ENCODE measurements at regions not wholly inside any gene's neighbourhood (a gene's known extent, or its start where the extent isn't known, plus 50 kb on each side); places are given as distances from the start of the nearest gene placed in this dataset.

DNA sequence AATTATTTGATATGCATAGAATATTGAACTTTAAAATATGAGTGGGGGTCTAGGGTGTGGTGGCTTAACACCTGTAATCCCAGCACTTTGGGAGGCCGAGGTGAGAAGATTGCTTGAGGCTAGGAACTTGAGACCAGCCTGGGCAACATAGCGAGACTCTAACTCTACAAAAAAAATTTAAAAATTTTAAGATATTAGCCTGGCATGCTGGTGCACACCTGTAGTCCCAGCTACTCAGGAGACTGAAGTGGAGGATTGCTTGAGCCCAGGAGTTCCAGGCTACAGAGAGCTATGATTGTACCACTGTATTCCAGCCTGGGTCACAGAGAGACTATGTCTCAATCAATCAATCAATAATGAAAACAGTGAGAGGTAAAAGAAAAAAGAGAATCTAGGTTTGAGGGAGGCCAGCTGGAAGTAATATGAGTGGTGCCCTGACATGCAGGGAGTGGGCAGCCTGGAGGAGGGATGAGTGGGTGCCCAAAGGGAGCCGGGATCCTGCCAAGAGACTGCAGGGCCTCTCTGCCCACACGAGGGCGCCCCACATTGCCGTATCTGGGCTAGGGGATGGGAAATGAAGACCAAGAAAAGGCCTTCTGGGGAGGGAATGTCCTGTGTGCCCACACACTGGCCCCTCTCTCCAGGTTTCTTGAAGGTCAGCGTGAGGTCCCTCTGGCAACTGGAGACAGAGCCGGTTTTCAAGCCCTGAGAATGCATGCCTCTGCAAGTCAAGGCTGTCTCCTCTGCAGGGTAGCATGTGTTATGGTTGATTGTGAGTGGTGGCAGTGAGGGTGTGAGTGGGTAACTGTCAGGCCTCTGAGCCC, 93.9 kb upstream of the PPM1J start:
- ATAC-seq = peak; percentile 97
- no peak for TF ChIP-seq BACH2 (CRISPR knock-in tag; IDR thresholded peaks at IDR 0.05; ENCODE audit: borderline replicate concordance)
- no peak for TF ChIP-seq PATZ1 (CRISPR knock-in tag; IDR thresholded peaks at IDR 0.05; ENCODE audit: borderline replicate concordance)
- TF ChIP-seq OSR1 (CRISPR knock-in tag; IDR thresholded peaks at IDR 0.05) = no peak
- TF ChIP-seq ZNF565 (CRISPR knock-in tag; conservative IDR thresholded peaks at IDR 0.05; ENCODE audit: low read depth) = no peak
- TF ChIP-seq ZC3H10 (CRISPR knock-in tag; IDR thresholded peaks at IDR 0.05) = no peak

DNA sequence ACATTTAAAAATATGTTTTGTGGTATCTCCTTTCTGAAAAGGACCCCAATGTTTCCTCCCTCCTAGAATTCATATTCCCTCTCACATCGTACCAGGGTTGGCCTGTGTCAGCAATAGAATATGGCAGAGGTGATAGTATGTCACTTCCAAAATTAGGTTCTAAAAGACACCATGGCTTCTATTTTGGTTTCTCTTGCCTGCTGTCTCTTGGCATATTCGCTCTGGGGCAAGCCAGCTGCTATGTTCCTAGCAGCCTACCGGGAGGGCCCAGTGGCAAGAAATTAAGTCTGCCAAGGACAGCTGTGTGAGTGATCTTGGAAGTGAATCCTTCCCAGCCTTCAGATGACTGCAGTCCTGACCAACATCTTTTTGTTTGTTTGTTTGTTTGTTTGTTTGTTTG, 92.9 kb upstream of the PPM1J start:
- TF ChIP-seq RARB (CRISPR knock-in tag; IDR thresholded peaks at IDR 0.05) (no peak), CSRNP3 (CRISPR knock-in tag; IDR thresholded peaks at IDR 0.05) (no peak), ARNTL (CRISPR knock-in tag; IDR thresholded peaks at IDR 0.05; ENCODE audit: borderline replicate concordance, low read depth) (no peak), ZFP30 (CRISPR knock-in tag; IDR thresholded peaks at IDR 0.05) (no peak), CSDC2 (CRISPR knock-in tag; IDR thresholded peaks at IDR 0.05) (no peak), TOX (CRISPR knock-in tag; IDR thresholded peaks at IDR 0.05; ENCODE audit: borderline replicate concordance) (no peak)
- TF ChIP-seq, protein P1, sequence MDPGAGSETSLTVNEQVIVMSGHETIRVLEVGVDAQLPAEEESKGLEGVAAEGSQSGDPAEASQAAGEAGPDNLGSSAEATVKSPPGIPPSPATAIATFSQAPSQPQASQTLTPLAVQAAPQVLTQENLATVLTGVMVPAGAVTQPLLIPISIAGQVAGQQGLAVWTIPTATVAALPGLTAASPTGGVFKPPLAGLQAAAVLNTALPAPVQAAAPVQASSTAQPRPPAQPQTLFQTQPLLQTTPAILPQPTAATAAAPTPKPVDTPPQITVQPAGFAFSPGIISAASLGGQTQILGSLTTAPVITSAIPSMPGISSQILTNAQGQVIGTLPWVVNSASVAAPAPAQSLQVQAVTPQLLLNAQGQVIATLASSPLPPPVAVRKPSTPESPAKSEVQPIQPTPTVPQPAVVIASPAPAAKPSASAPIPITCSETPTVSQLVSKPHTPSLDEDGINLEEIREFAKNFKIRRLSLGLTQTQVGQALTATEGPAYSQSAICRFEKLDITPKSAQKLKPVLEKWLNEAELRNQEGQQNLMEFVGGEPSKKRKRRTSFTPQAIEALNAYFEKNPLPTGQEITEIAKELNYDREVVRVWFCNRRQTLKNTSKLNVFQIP (CRISPR knock-in tag; IDR thresholded peaks at IDR 0.05; ENCODE audit: borderline replicate concordance, low read depth) = no peak
- TF ChIP-seq, protein P2, sequence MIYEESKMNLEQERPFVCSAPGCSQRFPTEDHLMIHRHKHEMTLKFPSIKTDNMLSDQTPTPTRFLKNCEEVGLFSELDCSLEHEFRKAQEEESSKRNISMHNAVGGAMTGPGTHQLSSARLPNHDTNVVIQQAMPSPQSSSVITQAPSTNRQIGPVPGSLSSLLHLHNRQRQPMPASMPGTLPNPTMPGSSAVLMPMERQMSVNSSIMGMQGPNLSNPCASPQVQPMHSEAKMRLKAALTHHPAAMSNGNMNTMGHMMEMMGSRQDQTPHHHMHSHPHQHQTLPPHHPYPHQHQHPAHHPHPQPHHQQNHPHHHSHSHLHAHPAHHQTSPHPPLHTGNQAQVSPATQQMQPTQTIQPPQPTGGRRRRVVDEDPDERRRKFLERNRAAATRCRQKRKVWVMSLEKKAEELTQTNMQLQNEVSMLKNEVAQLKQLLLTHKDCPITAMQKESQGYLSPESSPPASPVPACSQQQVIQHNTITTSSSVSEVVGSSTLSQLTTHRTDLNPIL (CRISPR knock-in tag; IDR thresholded peaks at IDR 0.05; ENCODE audit: low read depth) = no peak
- ATAC-seq = no peak

DNA sequence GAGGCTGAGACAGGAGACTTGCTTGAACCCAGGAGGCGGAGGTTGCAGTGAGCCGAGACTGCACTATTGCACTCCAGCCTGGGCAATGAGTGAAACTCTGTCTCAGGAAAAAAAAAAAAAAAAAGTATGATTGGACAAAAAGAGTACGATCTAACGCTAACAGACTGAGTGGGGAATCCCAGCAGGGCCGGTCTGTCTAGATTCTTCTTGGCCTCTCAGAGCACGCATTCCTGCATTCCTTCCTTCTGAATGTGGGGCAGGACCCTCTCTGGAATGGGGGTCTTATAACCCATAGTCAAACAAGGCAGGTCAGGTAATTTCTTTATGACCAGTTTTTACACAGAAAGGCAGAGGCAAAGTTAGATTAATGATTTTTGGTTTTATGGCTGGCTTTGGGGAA, 92.0 kb upstream of the PPM1J start:
- ATAC-seq = no peak
- TF ChIP-seq ZNF565 (CRISPR knock-in tag; conservative IDR thresholded peaks at IDR 0.05; ENCODE audit: low read depth) = no peak
- no peak for TF ChIP-seq TCF4 (CRISPR knock-in tag; IDR thresholded peaks at IDR 0.05; ENCODE audit: borderline replicate concordance)
- no peak for TF ChIP-seq CSDC2 (CRISPR knock-in tag; IDR thresholded peaks at IDR 0.05)

DNA sequence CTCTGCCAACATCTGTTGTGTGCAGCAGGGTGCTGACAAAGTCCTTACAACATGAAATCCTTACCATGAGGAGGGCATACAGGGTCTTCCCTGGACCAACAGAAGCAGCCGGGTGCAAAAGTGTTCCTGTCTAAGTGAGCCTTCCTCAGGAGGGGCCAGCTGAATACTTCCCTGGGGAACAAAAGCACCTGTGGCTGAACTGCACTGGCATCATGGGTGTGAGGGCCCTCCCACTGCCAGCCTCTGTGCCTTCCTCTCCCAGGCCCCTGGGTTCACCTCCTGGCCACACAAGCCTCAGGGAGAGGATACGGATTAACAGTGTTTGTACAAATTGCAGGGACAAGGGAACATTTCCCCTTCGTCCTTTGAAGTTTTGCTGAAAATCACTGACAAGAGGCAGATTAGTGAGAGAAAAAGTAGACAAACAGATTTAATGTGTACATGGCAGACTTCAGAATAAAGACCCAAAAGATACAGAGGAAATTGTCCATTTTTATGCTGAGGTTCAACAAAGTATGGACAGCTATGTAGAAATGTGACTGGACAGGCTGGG, 91.0 kb upstream of the PPM1J start:
- ATAC-seq = no peak
- TF ChIP-seq ZC3H10 (CRISPR knock-in tag; IDR thresholded peaks at IDR 0.05) = no peak
- TF ChIP-seq ESRRG (CRISPR knock-in tag; IDR thresholded peaks at IDR 0.05) = no peak
- no peak for TF ChIP-seq ZFP3 (CRISPR knock-in tag; IDR thresholded peaks at IDR 0.05)
- TF ChIP-seq ISL1 (CRISPR knock-in tag; IDR thresholded peaks at IDR 0.05) = no peak
- TF ChIP-seq ZNF8 (CRISPR knock-in tag; IDR thresholded peaks at IDR 0.05) = no peak
- no peak for TF ChIP-seq TSHZ2 (CRISPR knock-in tag; IDR thresholded peaks at IDR 0.05)
- TF ChIP-seq TOX (CRISPR knock-in tag; IDR thresholded peaks at IDR 0.05; ENCODE audit: borderline replicate concordance) = no peak
- TF ChIP-seq SNAI2 (CRISPR knock-in tag; IDR thresholded peaks at IDR 0.05) = no peak
- no peak for TF ChIP-seq TCF4 (CRISPR knock-in tag; IDR thresholded peaks at IDR 0.05; ENCODE audit: borderline replicate concordance)
- TF ChIP-seq ZFP30 (CRISPR knock-in tag; IDR thresholded peaks at IDR 0.05) = no peak
- no peak for TF ChIP-seq BACH2 (CRISPR knock-in tag; IDR thresholded peaks at IDR 0.05; ENCODE audit: borderline replicate concordance)
- TF ChIP-seq OSR1 (CRISPR knock-in tag; IDR thresholded peaks at IDR 0.05) = no peak
- TF ChIP-seq PATZ1 (CRISPR knock-in tag; IDR thresholded peaks at IDR 0.05; ENCODE audit: borderline replicate concordance) = no peak
- TF ChIP-seq, protein P1 (CRISPR knock-in tag; IDR thresholded peaks at IDR 0.05; ENCODE audit: borderline replicate concordance, low read depth) = no peak
- TF ChIP-seq GLIS3 (CRISPR knock-in tag; IDR thresholded peaks at IDR 0.05) = no peak
